Activated T-helper 2 cell treated with anti-CD3 and anti-CD28 coated beads, Interferon-gamma antibody, Interleukin-2, Interleukin-4, amounts not matched to agents 10 μg/mL and 5 μg/mL and 100 μg/mL, durations not matched to agents 14 hours and 24 hours and 36 hours (primary cell): ENCODE measurements at regions not wholly inside any gene's neighbourhood (a gene's known extent, or its start where the extent isn't known, plus 50 kb on each side); places are given as distances from the start of the nearest gene placed in this dataset.

Source experiments
- DNase-seq: peaks from one replicate; pipeline ENCODE4 v3.0.0; 2021; ENCODE audit warnings: low spot score
- H3K27ac Mint-ChIP-seq: one replicate; pipeline ENCODE4 v1.8.0; 2021; ENCODE audit warnings: mixed read lengths
- H3K27me3 Mint-ChIP-seq: one replicate; pipeline ENCODE4 v1.8.0; 2021; ENCODE audit warnings: low read depth, mixed read lengths
- H3K36me3 Mint-ChIP-seq: one replicate; pipeline ENCODE4 v1.8.0; 2021; ENCODE audit warnings: low read depth, mixed read lengths
- H3K4me1 Mint-ChIP-seq: one replicate; pipeline ENCODE4 v1.8.0; 2021; ENCODE audit warnings: low read depth, mixed read lengths
- H3K4me3 Mint-ChIP-seq: one replicate; pipeline ENCODE4 v1.8.0; 2021; ENCODE audit warnings: low read depth, mild to moderate bottlenecking, moderate library complexity, mixed read lengths
- H3K9me3 Mint-ChIP-seq: one replicate; pipeline ENCODE4 v1.8.0; 2021; ENCODE audit warnings: mixed read lengths
- intact Hi-C: fragments of 100-400 bp; cut with micrococcal nuclease; formaldehyde crosslinking; loops from one replicate; pipeline ENCODE4 v1.15.1; 2023

DNA sequence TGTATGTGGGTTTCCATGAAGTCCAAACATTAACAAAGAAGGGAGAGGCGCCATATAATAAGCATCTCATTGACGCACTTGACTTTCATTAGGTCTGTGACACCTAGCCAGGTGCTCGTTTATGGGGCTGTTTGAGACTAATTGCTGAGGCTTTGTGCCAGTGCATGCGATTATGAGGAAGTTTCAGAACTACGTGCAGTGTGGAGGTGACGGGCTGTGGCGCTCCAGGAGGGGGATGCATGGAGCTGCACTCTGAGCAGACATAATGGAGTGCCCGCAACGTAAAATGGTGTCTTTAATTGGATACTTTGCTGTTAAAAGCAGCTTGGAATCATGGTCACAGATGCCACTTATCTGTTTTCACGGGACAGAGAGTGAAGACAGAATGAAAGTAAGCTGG lies 223.2 kb downstream of the FGF9 start:
- Mint-ChIP-seq H3K27ac (no peak overlapping the region), H3K4me1 (no peaks in the 10 kb centered on the region), H3K4me3 (no peak overlapping the region), H3K9me3 (no peaks in the 10 kb centered on the region), H3K27me3 (no peaks in the 10 kb centered on the region), H3K36me3 (no peaks in the 10 kb centered on the region)
- intact Hi-C loops: no loop called here
- DNase-seq: no peak

DNA sequence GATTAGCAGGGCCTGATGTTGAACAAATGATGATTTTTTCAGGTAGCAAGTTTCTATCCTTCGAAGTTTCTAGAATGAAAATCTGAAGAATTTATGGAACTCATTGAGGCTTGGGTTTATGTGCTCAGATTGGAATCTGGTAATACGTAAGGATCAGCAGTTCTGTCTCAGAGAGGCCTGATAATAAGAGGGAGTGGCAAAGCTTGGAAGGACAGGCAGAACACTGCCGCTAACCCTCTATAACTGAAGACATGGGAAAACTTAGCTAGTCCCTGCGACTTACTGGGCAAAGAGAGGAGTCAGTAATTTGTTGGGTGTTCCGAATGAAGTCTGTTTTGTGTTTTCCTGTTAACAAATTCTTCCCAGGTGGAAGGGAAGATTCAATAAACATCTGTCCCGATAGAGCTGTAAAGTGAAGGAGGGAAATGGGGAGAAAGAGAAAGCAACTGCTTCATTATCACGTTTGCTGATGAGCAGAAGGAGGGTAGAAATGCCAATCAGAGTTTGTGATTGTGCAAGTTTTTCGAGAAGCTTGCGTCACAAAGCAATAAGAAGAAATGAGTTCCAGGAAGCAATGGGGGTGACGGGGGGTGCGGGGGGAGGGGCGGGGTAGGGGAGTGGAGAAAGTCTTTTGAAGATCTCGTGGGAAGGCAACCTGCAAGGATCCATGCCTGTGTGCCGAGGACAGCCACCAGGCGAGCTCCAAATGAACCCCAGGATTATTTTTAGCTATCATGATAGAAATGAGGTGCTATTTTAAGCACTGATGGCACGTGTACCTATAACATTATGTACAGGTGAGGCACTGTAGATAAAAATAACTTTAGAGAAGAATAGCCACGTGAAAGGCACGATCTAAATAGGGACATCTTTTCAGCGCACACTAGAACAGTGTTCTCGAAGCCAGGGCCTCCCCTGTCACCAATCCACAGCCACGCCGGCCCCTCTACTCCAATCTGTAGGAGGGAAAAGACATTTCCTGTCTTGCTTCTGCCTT lies 224.1 kb downstream of the FGF9 start:
- no peak for DNase-seq
- no peaks in the 10 kb centered on the region for H3K4me1 Mint-ChIP-seq
- H3K36me3 Mint-ChIP-seq: no peaks in the 10 kb centered on the region
- no peak overlapping the region for H3K27ac Mint-ChIP-seq
- H3K9me3 Mint-ChIP-seq: no peaks in the 10 kb centered on the region
- H3K27me3 Mint-ChIP-seq: no peaks in the 10 kb centered on the region
- intact Hi-C loops: no loop called here
- no peak overlapping the region for H3K4me3 Mint-ChIP-seq

- Mint-ChIP-seq H3K27me3 (no peaks in the 10 kb centered on the region), H3K4me3 (no peak overlapping the region), H3K27ac (no peak overlapping the region), H3K4me1 (no peaks in the 10 kb centered on the region), H3K36me3 (no peaks in the 10 kb centered on the region), H3K9me3 (no peaks in the 10 kb centered on the region)
- no peak for DNase-seq
- intact Hi-C loops: no loop called here
These were observed 224.9 kb downstream of the FGF9 start for GRCh38 chr13:21895779-21896178.

GRCh38 chr13:21897161-21897560 lies 226.3 kb downstream of the FGF9 start:
- Mint-ChIP-seq H3K27me3 (no peaks in the 10 kb centered on the region), H3K36me3 (no peaks in the 10 kb centered on the region), H3K9me3 (no peaks in the 10 kb centered on the region), H3K27ac (no peak overlapping the region), H3K4me1 (no peaks in the 10 kb centered on the region), H3K4me3 (no peak overlapping the region)
- no peak for DNase-seq
- intact Hi-C loops: no loop called here

DNA sequence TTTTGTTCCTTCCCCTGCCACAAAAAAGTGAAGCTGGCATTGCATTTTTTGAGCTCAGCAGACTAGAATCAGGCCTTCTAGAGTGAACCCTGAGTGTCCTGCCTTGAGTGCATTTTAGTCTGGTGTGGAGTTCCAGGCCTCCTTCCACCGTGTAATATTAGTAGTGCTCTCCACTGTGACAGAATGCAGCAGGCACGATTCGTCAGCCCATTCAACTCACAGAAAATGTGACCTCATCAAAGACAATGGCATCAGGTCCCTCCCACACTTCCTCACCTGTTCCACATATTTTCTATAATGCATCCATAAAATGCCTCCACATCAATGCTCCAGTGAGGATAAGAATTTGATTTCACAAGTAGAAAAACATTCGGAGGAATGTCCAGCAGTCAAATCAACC lies 227.6 kb downstream of the FGF9 start:
- H3K36me3 Mint-ChIP-seq: no peaks in the 10 kb centered on the region
- H3K9me3 Mint-ChIP-seq: no peaks in the 10 kb centered on the region
- DNase-seq: no peak
- H3K27ac Mint-ChIP-seq: no peak overlapping the region
- H3K27me3 Mint-ChIP-seq: no peaks in the 10 kb centered on the region
- H3K4me3 Mint-ChIP-seq: no peak overlapping the region
- intact Hi-C loops: no loop called here
- no peaks in the 10 kb centered on the region for H3K4me1 Mint-ChIP-seq

GRCh38 chr13:21898945-21899344 lies 228.1 kb downstream of the FGF9 start:
- Mint-ChIP-seq H3K36me3 (no peaks in the 10 kb centered on the region), H3K27ac (no peak overlapping the region), H3K9me3 (no peaks in the 10 kb centered on the region), H3K4me1 (no peaks in the 10 kb centered on the region), H3K4me3 (no peak overlapping the region), H3K27me3 (no peaks in the 10 kb centered on the region)
- no peak for DNase-seq
- intact Hi-C loops: no loop called here

- no peak for DNase-seq
- H3K27me3 Mint-ChIP-seq: no peaks in the 10 kb centered on the region
- H3K9me3 Mint-ChIP-seq: no peaks in the 10 kb centered on the region
- H3K4me1 Mint-ChIP-seq: no peaks in the 10 kb centered on the region
- H3K27ac Mint-ChIP-seq: no peak overlapping the region
- no peaks in the 10 kb centered on the region for H3K36me3 Mint-ChIP-seq
- no peak overlapping the region for H3K4me3 Mint-ChIP-seq
- intact Hi-C loops: no loop called here
These were observed 230.5 kb downstream of the FGF9 start for GRCh38 chr13:21901336-21901735.

DNA sequence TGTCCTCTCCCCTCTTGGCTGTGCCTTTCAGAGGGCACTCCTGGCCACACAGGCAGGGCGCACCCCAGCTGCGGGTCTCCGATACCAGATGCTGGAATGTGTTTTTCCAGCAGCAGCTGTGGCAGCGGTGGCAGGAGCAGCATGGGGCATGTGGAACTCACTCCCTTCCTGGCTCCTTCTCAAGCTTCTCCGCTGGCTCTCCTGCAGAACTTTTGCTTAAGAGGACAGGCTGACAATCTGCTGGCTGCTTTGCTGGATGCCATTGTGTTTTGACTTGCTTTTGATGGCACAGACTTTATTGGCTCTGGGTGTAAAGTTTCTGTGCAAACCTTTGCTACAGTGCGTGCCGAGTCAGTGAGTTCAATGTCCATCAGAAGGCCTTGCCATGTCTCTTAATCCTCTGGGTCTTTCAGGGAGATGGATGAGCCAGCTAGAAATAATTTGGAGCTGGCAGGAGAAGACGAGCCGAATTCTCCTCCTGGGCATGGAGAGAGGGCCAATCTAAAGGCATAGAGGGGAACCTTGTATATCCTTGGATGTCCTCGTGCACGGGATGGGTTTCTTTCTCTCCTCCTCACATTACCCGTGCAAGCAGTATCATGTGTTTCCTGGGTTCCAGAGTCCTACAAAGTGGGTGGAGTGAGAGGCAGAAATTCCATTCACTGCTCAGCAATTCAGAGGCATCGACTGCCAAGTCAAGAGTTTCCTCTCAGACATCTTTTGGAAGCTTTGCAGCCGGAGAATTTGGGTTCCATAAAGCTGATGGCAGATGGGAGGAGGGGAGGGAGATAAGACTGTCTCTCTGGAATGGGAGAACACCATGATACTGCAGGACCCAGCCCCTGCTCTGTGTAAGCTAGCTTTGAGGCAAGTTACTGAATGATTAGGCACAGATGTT lies 231.2 kb downstream of the FGF9 start:
- Mint-ChIP-seq H3K27me3 (no peaks in the 10 kb centered on the region), H3K27ac (no peak overlapping the region), H3K36me3 (no peaks in the 10 kb centered on the region), H3K4me1 (no peaks in the 10 kb centered on the region), H3K9me3 (no peaks in the 10 kb centered on the region), H3K4me3 (no peak overlapping the region)
- DNase-seq: no peak
- intact Hi-C loops: no loop called here

DNA sequence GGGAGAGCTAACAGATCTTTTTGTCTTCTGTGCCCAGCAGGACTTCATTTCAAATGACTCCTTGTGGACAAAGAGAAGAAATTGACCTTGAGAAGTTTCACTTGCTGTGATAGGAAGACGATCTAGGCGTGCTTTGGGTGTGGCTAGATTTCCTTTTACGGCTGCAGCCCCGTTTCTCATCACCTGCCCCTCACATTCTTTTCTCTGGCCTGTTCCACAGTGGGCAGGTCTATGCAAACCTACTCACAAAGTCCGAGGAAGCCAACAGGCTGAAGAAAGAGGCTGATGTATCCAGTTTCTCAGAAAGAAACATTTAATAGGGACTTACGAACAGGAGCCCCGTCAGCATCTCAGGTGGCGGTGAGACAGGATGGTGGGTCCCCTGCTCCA lies 231.8 kb downstream of the FGF9 start:
- H3K9me3 Mint-ChIP-seq: no peaks in the 10 kb centered on the region
- no peak overlapping the region for H3K4me3 Mint-ChIP-seq
- intact Hi-C loops: no loop called here

GRCh38 chr13:21905486-21905885 lies 234.6 kb downstream of the FGF9 start:
- H3K27me3 Mint-ChIP-seq: no peaks in the 10 kb centered on the region
- no peak overlapping the region for H3K27ac Mint-ChIP-seq
- no peak overlapping the region for H3K4me3 Mint-ChIP-seq
- no peak for DNase-seq
- H3K4me1 Mint-ChIP-seq: no peaks in the 10 kb centered on the region
- H3K9me3 Mint-ChIP-seq: no peaks in the 10 kb centered on the region
- intact Hi-C loops: no loop called here
- H3K36me3 Mint-ChIP-seq: no peaks in the 10 kb centered on the region

More for the DNA sequence above, 231.8 kb downstream of the FGF9 start:
- Mint-ChIP-seq H3K27me3 (no peaks in the 10 kb centered on the region), H3K4me1 (no peaks in the 10 kb centered on the region), H3K36me3 (no peaks in the 10 kb centered on the region), H3K27ac (no peak overlapping the region)
- DNase-seq: no peak

GRCh38 chr13:21909331-21909730 lies 238.5 kb downstream of the FGF9 start:
- Mint-ChIP-seq H3K27me3 (no peaks in the 10 kb centered on the region), H3K9me3 (no peaks in the 10 kb centered on the region), H3K4me3 (no peak overlapping the region), H3K36me3 (no peaks in the 10 kb centered on the region), H3K27ac (no peak overlapping the region), H3K4me1 (no peaks in the 10 kb centered on the region)
- no peak for DNase-seq
- intact Hi-C loops: no loop called here

DNA sequence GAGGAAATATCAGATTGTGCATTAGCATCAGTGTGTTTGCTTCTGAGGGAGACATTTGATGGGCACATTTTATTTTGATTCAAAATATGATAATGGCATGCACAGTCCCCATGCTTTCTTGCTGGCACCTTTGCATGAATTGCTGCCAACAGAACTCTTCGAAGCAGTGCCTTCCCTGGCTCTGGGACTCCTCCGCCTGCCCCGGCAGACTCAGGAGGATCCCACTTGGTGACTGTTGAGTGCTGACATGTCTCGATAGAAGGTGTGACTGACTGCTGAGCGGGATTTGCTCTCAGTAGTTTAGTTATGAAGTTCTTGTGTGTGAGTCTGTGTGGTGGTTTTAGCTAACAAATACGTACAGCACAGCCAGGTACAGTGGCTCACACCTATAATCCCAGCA lies 239.7 kb downstream of the FGF9 start:
- Mint-ChIP-seq H3K4me1 (no peaks in the 10 kb centered on the region), H3K27me3 (no peaks in the 10 kb centered on the region), H3K27ac (no peak overlapping the region), H3K4me3 (no peak overlapping the region), H3K36me3 (no peaks in the 10 kb centered on the region), H3K9me3 (no peaks in the 10 kb centered on the region)
- intact Hi-C loops: no loop called here
- no peak for DNase-seq
